K562 (cell line): ENCODE measurements at regions not wholly inside any gene's neighbourhood (a gene's known extent, or its start where the extent isn't known, plus 50 kb on each side); places are given as distances from the start of the nearest gene placed in this dataset.

Source experiments
- CREM ChIP-seq: IDR thresholded peaks from 2 replicates; pipeline ENCODE4 v1.6.1; 2014; ENCODE audit warnings: antibody characterized with exemption, low read depth
- ILF3 ChIP-seq: fragments of 450-650 bp; IDR thresholded peaks from 2 replicates; pipeline ENCODE4 v1.6.1; 2018; ENCODE audit warnings: antibody characterized with exemption, mild to moderate bottlenecking, moderate library complexity, borderline replicate concordance
- MAFK ChIP-seq: IDR thresholded peaks from 2 replicates; pipeline ENCODE4 v1.6.1; 2011; ENCODE audit warnings: low read length, improper control_type of control experiment
- NR2C1 ChIP-seq, 2 experiments: fragments of 450-650 bp; IDR thresholded peaks; 2 replicates each; pipeline ENCODE4 v1.6.1; 2017; ENCODE audit warnings: mild to moderate bottlenecking in 2 of 2, antibody characterized with exemption in 1 of 2, inconsistent platforms in 1 of 2, missing compliant biosample characterization in 1 of 2, missing genetic modification characterization in 1 of 2
- PRMT5 ChIP-seq: sonication (generic); formaldehyde crosslinking; IDR thresholded peaks from 2 replicates; pipeline ENCODE4 v1.5.0; 2020; ENCODE audit warnings: missing genetic modification reagents
- RBM25 ChIP-seq: fragments of 200-400 bp; formaldehyde crosslinking; IDR thresholded peaks from 2 replicates; pipeline ENCODE4 v1.6.1; 2018; ENCODE audit warnings: low read length, low read depth, moderate library complexity; ENCODE audit not compliant: severe bottlenecking
- SP2 ChIP-seq: IDR thresholded peaks from 2 replicates; pipeline ENCODE4 v1.6.1; 2011; ENCODE audit warnings: mild to moderate bottlenecking, low read depth, low read length, moderate library complexity; ENCODE audit not compliant: poor library complexity, severe bottlenecking; ENCODE audit errors: extremely low read depth
- SRSF9 ChIP-seq: fragments of 200-400 bp; formaldehyde crosslinking; IDR thresholded peaks from 2 replicates; pipeline ENCODE4 v1.6.1; 2017; ENCODE audit warnings: low read depth, low read length, borderline replicate concordance
- TBL1XR1 ChIP-seq, 2 experiments: IDR thresholded peaks; 2 replicates each; pipeline ENCODE4 v1.6.1; 2012; ENCODE audit warnings: improper control_type of control experiment in 2 of 2, low read length in 2 of 2, mild to moderate bottlenecking in 1 of 2
- TFAP4 ChIP-seq: sonication (generic); formaldehyde crosslinking; IDR thresholded peaks from 2 replicates; pipeline ENCODE4 v1.8.0; 2022; ENCODE audit warnings: missing genetic modification reagents, mild to moderate bottlenecking, moderate library complexity, borderline replicate concordance
- ZC3H8 ChIP-seq: fragments of 450-650 bp; IDR thresholded peaks from 2 replicates; pipeline ENCODE4 v1.6.1; 2017
- ZNF316 ChIP-seq: fragments of 450-650 bp; IDR thresholded peaks from 2 replicates; pipeline ENCODE4 v1.6.1; 2016
- ZNF436 ChIP-seq: fragments of 250-450, 450-650 bp; sonication (Bioruptor Pico); formaldehyde crosslinking; IDR thresholded peaks from 2 replicates; pipeline ENCODE4 v1.7.0; 2020; ENCODE audit warnings: mild to moderate bottlenecking
- ZNF518B ChIP-seq: fragments of 250-450 bp; sonication (Bioruptor Pico); IDR thresholded peaks from 2 replicates; pipeline ENCODE4 v1.5.0; 2021; ENCODE audit warnings: mild to moderate bottlenecking, moderate library complexity
- TF ChIP-seq, protein P1 (sequence below): sonication (generic); formaldehyde crosslinking; IDR thresholded peaks from 2 replicates; pipeline ENCODE4 v1.4.0; 2020; ENCODE audit warnings: mild to moderate bottlenecking, missing genetic modification reagents
- TF ChIP-seq, protein P2 (sequence below): sonication (generic); formaldehyde crosslinking; IDR thresholded peaks from 2 replicates; pipeline ENCODE4 v1.8.0; 2023; ENCODE audit warnings: missing genetic modification reagents, mild to moderate bottlenecking, borderline replicate concordance

DNA sequence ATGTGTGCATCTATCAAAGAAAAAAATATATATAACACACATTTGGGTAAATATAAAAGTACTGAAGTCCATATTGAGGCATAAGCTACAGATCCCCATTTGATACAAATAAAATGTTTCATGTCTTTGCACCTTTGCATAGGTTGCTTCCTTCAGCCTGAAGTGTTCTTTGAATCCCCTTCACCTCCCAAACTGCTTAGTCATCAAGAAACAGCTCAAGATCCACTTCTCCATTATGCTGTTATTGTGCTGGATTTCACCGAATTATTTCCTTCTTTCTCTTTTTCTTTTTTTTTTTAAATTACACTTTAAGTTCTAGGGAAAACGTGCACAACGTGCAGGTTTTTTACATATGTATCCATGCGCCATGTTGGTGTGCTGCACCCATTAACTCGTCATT, 419.1 kb downstream of the ENC1 start (continued):
- TF ChIP-seq MAFK = peak; percentile 70; the same call in 1 of the 2 replicates
- no peak for TF ChIP-seq ZC3H8
- TF ChIP-seq, protein P1, sequence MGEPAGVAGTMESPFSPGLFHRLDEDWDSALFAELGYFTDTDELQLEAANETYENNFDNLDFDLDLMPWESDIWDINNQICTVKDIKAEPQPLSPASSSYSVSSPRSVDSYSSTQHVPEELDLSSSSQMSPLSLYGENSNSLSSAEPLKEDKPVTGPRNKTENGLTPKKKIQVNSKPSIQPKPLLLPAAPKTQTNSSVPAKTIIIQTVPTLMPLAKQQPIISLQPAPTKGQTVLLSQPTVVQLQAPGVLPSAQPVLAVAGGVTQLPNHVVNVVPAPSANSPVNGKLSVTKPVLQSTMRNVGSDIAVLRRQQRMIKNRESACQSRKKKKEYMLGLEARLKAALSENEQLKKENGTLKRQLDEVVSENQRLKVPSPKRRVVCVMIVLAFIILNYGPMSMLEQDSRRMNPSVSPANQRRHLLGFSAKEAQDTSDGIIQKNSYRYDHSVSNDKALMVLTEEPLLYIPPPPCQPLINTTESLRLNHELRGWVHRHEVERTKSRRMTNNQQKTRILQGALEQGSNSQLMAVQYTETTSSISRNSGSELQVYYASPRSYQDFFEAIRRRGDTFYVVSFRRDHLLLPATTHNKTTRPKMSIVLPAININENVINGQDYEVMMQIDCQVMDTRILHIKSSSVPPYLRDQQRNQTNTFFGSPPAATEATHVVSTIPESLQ (CRISPR knock-in tag) = no peak
- no peak for TF ChIP-seq RBM25
- TF ChIP-seq SP2 = no peak
- TF ChIP-seq CREM = no peak
- no peak for TF ChIP-seq ZNF436 (CRISPR knock-in tag)
- peak; percentile 84 for TF ChIP-seq ZNF316
- no peak for TF ChIP-seq PRMT5
- no peak for TF ChIP-seq TFAP4
- TF ChIP-seq, protein P2, sequence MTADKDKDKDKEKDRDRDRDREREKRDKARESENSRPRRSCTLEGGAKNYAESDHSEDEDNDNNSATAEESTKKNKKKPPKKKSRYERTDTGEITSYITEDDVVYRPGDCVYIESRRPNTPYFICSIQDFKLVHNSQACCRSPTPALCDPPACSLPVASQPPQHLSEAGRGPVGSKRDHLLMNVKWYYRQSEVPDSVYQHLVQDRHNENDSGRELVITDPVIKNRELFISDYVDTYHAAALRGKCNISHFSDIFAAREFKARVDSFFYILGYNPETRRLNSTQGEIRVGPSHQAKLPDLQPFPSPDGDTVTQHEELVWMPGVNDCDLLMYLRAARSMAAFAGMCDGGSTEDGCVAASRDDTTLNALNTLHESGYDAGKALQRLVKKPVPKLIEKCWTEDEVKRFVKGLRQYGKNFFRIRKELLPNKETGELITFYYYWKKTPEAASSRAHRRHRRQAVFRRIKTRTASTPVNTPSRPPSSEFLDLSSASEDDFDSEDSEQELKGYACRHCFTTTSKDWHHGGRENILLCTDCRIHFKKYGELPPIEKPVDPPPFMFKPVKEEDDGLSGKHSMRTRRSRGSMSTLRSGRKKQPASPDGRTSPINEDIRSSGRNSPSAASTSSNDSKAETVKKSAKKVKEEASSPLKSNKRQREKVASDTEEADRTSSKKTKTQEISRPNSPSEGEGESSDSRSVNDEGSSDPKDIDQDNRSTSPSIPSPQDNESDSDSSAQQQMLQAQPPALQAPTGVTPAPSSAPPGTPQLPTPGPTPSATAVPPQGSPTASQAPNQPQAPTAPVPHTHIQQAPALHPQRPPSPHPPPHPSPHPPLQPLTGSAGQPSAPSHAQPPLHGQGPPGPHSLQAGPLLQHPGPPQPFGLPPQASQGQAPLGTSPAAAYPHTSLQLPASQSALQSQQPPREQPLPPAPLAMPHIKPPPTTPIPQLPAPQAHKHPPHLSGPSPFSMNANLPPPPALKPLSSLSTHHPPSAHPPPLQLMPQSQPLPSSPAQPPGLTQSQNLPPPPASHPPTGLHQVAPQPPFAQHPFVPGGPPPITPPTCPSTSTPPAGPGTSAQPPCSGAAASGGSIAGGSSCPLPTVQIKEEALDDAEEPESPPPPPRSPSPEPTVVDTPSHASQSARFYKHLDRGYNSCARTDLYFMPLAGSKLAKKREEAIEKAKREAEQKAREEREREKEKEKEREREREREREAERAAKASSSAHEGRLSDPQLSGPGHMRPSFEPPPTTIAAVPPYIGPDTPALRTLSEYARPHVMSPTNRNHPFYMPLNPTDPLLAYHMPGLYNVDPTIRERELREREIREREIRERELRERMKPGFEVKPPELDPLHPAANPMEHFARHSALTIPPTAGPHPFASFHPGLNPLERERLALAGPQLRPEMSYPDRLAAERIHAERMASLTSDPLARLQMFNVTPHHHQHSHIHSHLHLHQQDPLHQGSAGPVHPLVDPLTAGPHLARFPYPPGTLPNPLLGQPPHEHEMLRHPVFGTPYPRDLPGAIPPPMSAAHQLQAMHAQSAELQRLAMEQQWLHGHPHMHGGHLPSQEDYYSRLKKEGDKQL = no peak
- no peak for TF ChIP-seq TBL1XR1 (IDR thresholded peaks at IDR 0.05; ENCODE audit: low read length in 2 of 2)
- TF ChIP-seq ZNF518B = no peak
- no peak for TF ChIP-seq NR2C1 (IDR thresholded peaks at IDR 0.05)
- TF ChIP-seq NR2C1 (tag; IDR thresholded peaks at IDR 0.05) = no peak
- TF ChIP-seq SRSF9 = no peak
- TF ChIP-seq ILF3 = no peak
